Activated CD8-positive, alpha-beta memory T cell treated with anti-CD3 and anti-CD28 coated beads, Interleukin-2, amount 10 ng/mL, durations not matched to agents 7 days and 5 days (primary cell): ENCODE measurements at regions not wholly inside any gene's neighbourhood (a gene's known extent, or its start where the extent isn't known, plus 50 kb on each side); places are given as distances from the start of the nearest gene placed in this dataset.

Source experiments
- ATAC-seq: fragments of 150-1000 bp; cut with Tn5 transposase; one replicate; pipeline ENCODE4 v1.10.0; 2021; ENCODE audit warnings: moderate library complexity
- CTCF ChIA-PET: fragments of 350-600 bp; sonication (Branson Sonifier 250); formaldehyde crosslinking; loops from one replicate; lab custom pipeline; 2021; ENCODE audit warnings: antibody characterized with exemption; lab: Charles Lee
- DNase-seq: peaks from one replicate; pipeline ENCODE4 v3.0.0-alpha.2; 2020
- H3K27ac Mint-ChIP-seq: one replicate; pipeline ENCODE4 v1.8.0; 2021; ENCODE audit warnings: mild to moderate bottlenecking, mixed read lengths
- H3K27me3 Mint-ChIP-seq: one replicate; pipeline ENCODE4 v1.8.0; 2021; ENCODE audit warnings: mixed read lengths
- H3K36me3 Mint-ChIP-seq: one replicate; pipeline ENCODE4 v1.8.0; 2021; ENCODE audit warnings: mild to moderate bottlenecking, mixed read lengths
- H3K4me1 Mint-ChIP-seq: one replicate; pipeline ENCODE4 v1.8.0; 2021; ENCODE audit warnings: mixed read lengths
- H3K4me3 Mint-ChIP-seq: one replicate; pipeline ENCODE4 v1.8.0; 2021; ENCODE audit warnings: mild to moderate bottlenecking, moderate library complexity, mixed read lengths
- H3K9me3 Mint-ChIP-seq: one replicate; pipeline ENCODE4 v1.8.0; 2022; ENCODE audit warnings: low read depth, mixed read lengths

GRCh38 chr10:10519674-10520073 lies 498.0 kb upstream of the CELF2 start:
- Mint-ChIP-seq H3K27me3 (no peaks in the 10 kb centered on the region), H3K9me3 (no peaks in the 10 kb centered on the region), H3K4me1 (no peaks in the 10 kb centered on the region), H3K36me3 (no peaks in the 10 kb centered on the region), H3K27ac (no peak overlapping the region), H3K4me3 (no peak overlapping the region)
- ATAC-seq (no peak), DNase-seq (no peak)
- CTCF ChIA-PET: interaction anchor here (0.9 kb wide), 1 partner anchor 545 kb away, joined by 4 read pairs; no protein-coding TSS in a partner anchor

GRCh38 chr10:10520491-10521385 lies 496.9 kb upstream of the CELF2 start:
- CTCF ChIA-PET: interaction anchor here (0.9 kb wide), 1 partner anchor 544 kb away, joined by 4 read pairs; no protein-coding TSS in a partner anchor
- DNase-seq (no peak), ATAC-seq (no peak)
- Mint-ChIP-seq H3K4me1 (no peaks in the 10 kb centered on the region), H3K27ac (no peak overlapping the region), H3K9me3 (no peaks in the 10 kb centered on the region), H3K36me3 (no peaks in the 10 kb centered on the region), H3K4me3 (no peak overlapping the region), H3K27me3 (no peaks in the 10 kb centered on the region)

- no peak overlapping the region for H3K27ac Mint-ChIP-seq
- H3K4me3 Mint-ChIP-seq: no peak overlapping the region
- CTCF ChIA-PET: no interaction called here
- no peak for DNase-seq
- ATAC-seq: no peak
- no peaks in the 10 kb centered on the region for H3K4me1 Mint-ChIP-seq
- H3K9me3 Mint-ChIP-seq: no peaks in the 10 kb centered on the region
- H3K27me3 Mint-ChIP-seq: no peaks in the 10 kb centered on the region
- H3K36me3 Mint-ChIP-seq: no peaks in the 10 kb centered on the region
Observed at GRCh38 chr10:10526846-10527245, 490.8 kb upstream of the CELF2 start.

- DNase-seq (no peak), ATAC-seq (no peak)
- Mint-ChIP-seq H3K4me3 (no peak overlapping the region), H3K4me1 (no peaks in the 10 kb centered on the region), H3K27ac (no peak overlapping the region), H3K36me3 (no peaks in the 10 kb centered on the region), H3K27me3 (no peaks in the 10 kb centered on the region), H3K9me3 (no peaks in the 10 kb centered on the region)
- CTCF ChIA-PET: interaction anchor here (0.9 kb wide), 1 partner anchor 93 kb away, joined by 4 read pairs; no protein-coding TSS in a partner anchor
Observed at GRCh38 chr10:10527861-10528562, 489.7 kb upstream of the CELF2 start.

GRCh38 chr10:10528563-10528910 lies 489.1 kb upstream of the CELF2 start:
- CTCF ChIA-PET: interaction anchor here (0.9 kb wide), 1 partner anchor 93 kb away, joined by 4 read pairs; no protein-coding TSS in a partner anchor
- Mint-ChIP-seq H3K27me3 (no peaks in the 10 kb centered on the region), H3K36me3 (no peaks in the 10 kb centered on the region), H3K9me3 (no peaks in the 10 kb centered on the region), H3K4me3 (no peak overlapping the region), H3K27ac (no peak overlapping the region), H3K4me1 (no peaks in the 10 kb centered on the region)
- ATAC-seq (no peak), DNase-seq (no peak)

GRCh38 chr10:10530313-10530712 lies 487.4 kb upstream of the CELF2 start:
- ATAC-seq (no peak), DNase-seq (no peak)
- no peaks in the 10 kb centered on the region for H3K4me1 Mint-ChIP-seq
- H3K9me3 Mint-ChIP-seq: no peaks in the 10 kb centered on the region
- H3K27ac Mint-ChIP-seq: no peak overlapping the region
- no peak overlapping the region for H3K4me3 Mint-ChIP-seq
- no peaks in the 10 kb centered on the region for H3K36me3 Mint-ChIP-seq
- H3K27me3 Mint-ChIP-seq: no peaks in the 10 kb centered on the region
- CTCF ChIA-PET: no interaction called here

- Mint-ChIP-seq H3K4me1 (no peaks in the 10 kb centered on the region), H3K4me3 (no peak overlapping the region), H3K27me3 (no peaks in the 10 kb centered on the region), H3K27ac (no peak overlapping the region), H3K36me3 (no peaks in the 10 kb centered on the region), H3K9me3 (no peaks in the 10 kb centered on the region)
- CTCF ChIA-PET: no interaction called here
- ATAC-seq (no peak), DNase-seq (no peak)
Observed at GRCh38 chr10:10532236-10532635, 485.4 kb upstream of the CELF2 start.

GRCh38 chr10:10532826-10533225 lies 484.8 kb upstream of the CELF2 start:
- H3K4me3 Mint-ChIP-seq: no peak overlapping the region
- no peak overlapping the region for H3K27ac Mint-ChIP-seq
- DNase-seq: no peak
- no peaks in the 10 kb centered on the region for H3K4me1 Mint-ChIP-seq
- ATAC-seq: no peak
- CTCF ChIA-PET: no interaction called here
- no peaks in the 10 kb centered on the region for H3K36me3 Mint-ChIP-seq
- H3K27me3 Mint-ChIP-seq: no peaks in the 10 kb centered on the region
- H3K9me3 Mint-ChIP-seq: no peaks in the 10 kb centered on the region

- no peak overlapping the region for H3K4me3 Mint-ChIP-seq
- no peaks in the 10 kb centered on the region for H3K36me3 Mint-ChIP-seq
- DNase-seq (no peak), ATAC-seq (no peak)
- no peaks in the 10 kb centered on the region for H3K4me1 Mint-ChIP-seq
- CTCF ChIA-PET: no interaction called here
- no peak overlapping the region for H3K27ac Mint-ChIP-seq
- no peaks in the 10 kb centered on the region for H3K9me3 Mint-ChIP-seq
- no peaks in the 10 kb centered on the region for H3K27me3 Mint-ChIP-seq
Observed at GRCh38 chr10:10533437-10533836, 484.2 kb upstream of the CELF2 start.

GRCh38 chr10:10538326-10538725 lies 479.3 kb upstream of the CELF2 start:
- no peaks in the 10 kb centered on the region for H3K4me1 Mint-ChIP-seq
- no peak for ATAC-seq
- DNase-seq: no peak
- H3K9me3 Mint-ChIP-seq: no peaks in the 10 kb centered on the region
- no peaks in the 10 kb centered on the region for H3K27me3 Mint-ChIP-seq
- H3K36me3 Mint-ChIP-seq: no peaks in the 10 kb centered on the region
- no peak overlapping the region for H3K4me3 Mint-ChIP-seq
- CTCF ChIA-PET: no interaction called here
- H3K27ac Mint-ChIP-seq: no peak overlapping the region

GRCh38 chr10:10540398-10540797 lies 477.3 kb upstream of the CELF2 start:
- no peak overlapping the region for H3K27ac Mint-ChIP-seq
- H3K9me3 Mint-ChIP-seq: no peaks in the 10 kb centered on the region
- H3K27me3 Mint-ChIP-seq: peaks cover 3% of the 10 kb centered on the region
- DNase-seq (no peak), ATAC-seq (no peak)
- H3K36me3 Mint-ChIP-seq: no peaks in the 10 kb centered on the region
- no peak overlapping the region for H3K4me3 Mint-ChIP-seq
- CTCF ChIA-PET: no interaction called here
- no peaks in the 10 kb centered on the region for H3K4me1 Mint-ChIP-seq

GRCh38 chr10:10542477-10542876 lies 475.2 kb upstream of the CELF2 start:
- H3K27ac Mint-ChIP-seq: no peak overlapping the region
- H3K36me3 Mint-ChIP-seq: no peaks in the 10 kb centered on the region
- no peak overlapping the region for H3K4me3 Mint-ChIP-seq
- no peaks in the 10 kb centered on the region for H3K4me1 Mint-ChIP-seq
- no peak for DNase-seq
- CTCF ChIA-PET: no interaction called here
- no peaks in the 10 kb centered on the region for H3K9me3 Mint-ChIP-seq
- ATAC-seq: no peak
- peaks cover 3% of the 10 kb centered on the region for H3K27me3 Mint-ChIP-seq

- CTCF ChIA-PET: no interaction called here
- no peak for DNase-seq
- H3K27ac Mint-ChIP-seq: no peak overlapping the region
- peaks cover 3% of the 10 kb centered on the region for H3K27me3 Mint-ChIP-seq
- H3K36me3 Mint-ChIP-seq: no peaks in the 10 kb centered on the region
- H3K9me3 Mint-ChIP-seq: no peaks in the 10 kb centered on the region
- no peak for ATAC-seq
- H3K4me1 Mint-ChIP-seq: no peaks in the 10 kb centered on the region
- no peak overlapping the region for H3K4me3 Mint-ChIP-seq
Observed at GRCh38 chr10:10544890-10545289, 472.8 kb upstream of the CELF2 start.

- Mint-ChIP-seq H3K27me3 (peaks cover 3% of the 10 kb centered on the region), H3K4me3 (no peak overlapping the region), H3K9me3 (no peaks in the 10 kb centered on the region), H3K27ac (no peak overlapping the region), H3K36me3 (no peaks in the 10 kb centered on the region), H3K4me1 (no peaks in the 10 kb centered on the region)
- DNase-seq (no peak), ATAC-seq (no peak)
- CTCF ChIA-PET: no interaction called here
Observed at GRCh38 chr10:10545771-10546170, 471.9 kb upstream of the CELF2 start.
